HFF-Myc (cell line): ENCODE measurements at regions not wholly inside any gene's neighbourhood (a gene's known extent, or its start where the extent isn't known, plus 50 kb on each side); places are given as distances from the start of the nearest gene placed in this dataset.

ENCODE experiments used
- DNase-seq: peaks from one replicate; pipeline ENCODE4 v3.0.0-alpha.2; 2011; ENCODE audit warnings: low read depth; ENCODE audit errors: extremely low read depth
- H3K4me3 ChIP-seq: replicated peaks from 2 replicates; pipeline ENCODE4 v1.5.1; 2011; ENCODE audit warnings: low read depth, mild to moderate bottlenecking, control low read depth, low read length
- CTCF ChIP-seq: IDR thresholded peaks from 2 replicates; pipeline ENCODE4 v1.5.1; 2012; ENCODE audit warnings: mild to moderate bottlenecking, low read depth, low read length, control low read depth; ENCODE audit errors: missing control alignments

GRCh38 chr1:82392946-82393345, 592.2 kb downstream of the ADGRL2 start:
- DNase-seq = no peak
- no peak overlapping the region for H3K4me3 ChIP-seq
- no peak for TF ChIP-seq CTCF

- no peak for TF ChIP-seq CTCF
- H3K4me3 ChIP-seq = no peak overlapping the region
- DNase-seq = no peak
Observed at GRCh38 chr1:82392513-82392912, 591.8 kb downstream of the ADGRL2 start.

- no peak for TF ChIP-seq CTCF
- DNase-seq = no peak
Observed at GRCh38 chr1:82391712-82392111, 591.0 kb downstream of the ADGRL2 start.

GRCh38 chr1:82390627-82391026, 589.9 kb downstream of the ADGRL2 start:
- no peak for TF ChIP-seq CTCF
- no peak for DNase-seq
- no peak overlapping the region for H3K4me3 ChIP-seq

More at GRCh38 chr1:82391712-82392111, 591.0 kb downstream of the ADGRL2 start:
- H3K4me3 ChIP-seq = no peak overlapping the region

- no peak for TF ChIP-seq CTCF
- no peak for DNase-seq
- no peak overlapping the region for H3K4me3 ChIP-seq
Observed at GRCh38 chr1:82388679-82389078, 587.9 kb downstream of the ADGRL2 start.

GRCh38 chr1:82387012-82387366, 586.3 kb downstream of the ADGRL2 start:
- no peak for TF ChIP-seq CTCF
- no peak overlapping the region for H3K4me3 ChIP-seq
- DNase-seq = no peak

- no peak for DNase-seq
- no peak overlapping the region for H3K4me3 ChIP-seq
- no peak for TF ChIP-seq CTCF
Observed at GRCh38 chr1:82386365-82387011, 585.8 kb downstream of the ADGRL2 start.
